HUDEP-2 (cell line): ENCODE measurements at regions not wholly inside any gene's neighbourhood (a gene's known extent, or its start where the extent isn't known, plus 50 kb on each side); places are given as distances from the start of the nearest gene placed in this dataset.

ENCODE experiments used
- DNase-seq, 76 experiments: peaks; one replicate each; lab custom pipeline; 2025; ENCODE audit not compliant: unreplicated experiment in 76 of 76; lab: John Stamatoyannopoulos, UW

- no peak for DNase-seq
These were observed 521.2 kb downstream of the SLC4A3 start for GRCh38 chr2:220148471-220149248.

- DNase-seq: no peak
These were observed 523.9 kb downstream of the SLC4A3 start for GRCh38 chr2:220151341-220151740.

GRCh38 chr2:220152281-220152935, 525.0 kb downstream of the SLC4A3 start:
- no peak for DNase-seq

- no peak for DNase-seq
These were observed 525.7 kb downstream of the SLC4A3 start for GRCh38 chr2:220153118-220153517.

GRCh38 chr2:220154304-220154703, 526.9 kb downstream of the SLC4A3 start:
- no peak for DNase-seq

GRCh38 chr2:220157312-220157711, 529.9 kb downstream of the SLC4A3 start:
- no peak for DNase-seq

- DNase-seq: no peak
These were observed 532.3 kb downstream of the SLC4A3 start for GRCh38 chr2:220159738-220160137.

DNA sequence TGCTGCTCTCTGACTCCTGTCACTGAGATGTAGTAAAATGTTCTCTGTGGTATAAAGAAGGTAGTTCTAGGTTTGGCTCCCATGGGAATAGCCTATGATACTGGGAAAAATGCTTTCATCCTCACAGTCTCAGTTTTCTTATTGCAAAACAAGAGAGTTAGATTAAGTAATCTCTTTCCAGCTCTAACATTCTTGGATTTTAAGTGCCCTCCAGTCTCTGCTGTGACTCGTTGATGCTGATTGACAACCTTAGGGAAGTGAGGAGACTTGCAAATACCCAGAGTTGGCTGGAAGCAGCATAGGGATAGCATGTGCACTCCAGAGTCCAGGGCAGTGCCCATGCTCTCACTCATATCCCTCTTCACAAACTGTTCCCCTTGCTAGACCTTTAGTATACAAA, 534.9 kb downstream of the SLC4A3 start:
- no peak for DNase-seq

DNA sequence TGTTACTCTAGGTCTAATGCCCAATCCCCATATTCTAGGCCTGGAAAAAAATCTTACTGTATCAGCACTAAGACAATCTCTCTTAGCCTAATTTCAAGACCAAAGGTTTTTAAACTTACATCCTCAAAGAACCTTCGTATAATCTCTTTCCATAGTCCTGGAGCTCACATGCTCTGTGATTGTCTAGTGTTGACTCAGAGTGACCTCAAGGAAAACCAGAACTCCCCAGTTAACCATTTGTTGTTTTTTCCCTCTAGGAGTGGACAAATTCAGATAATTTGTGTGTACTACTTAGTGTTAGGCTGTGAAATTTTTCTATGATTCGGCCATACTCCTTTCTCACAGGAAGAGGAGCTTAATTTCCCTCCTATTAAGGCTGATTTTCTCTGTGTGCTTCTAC, 536.1 kb downstream of the SLC4A3 start:
- DNase-seq: no peak

DNA sequence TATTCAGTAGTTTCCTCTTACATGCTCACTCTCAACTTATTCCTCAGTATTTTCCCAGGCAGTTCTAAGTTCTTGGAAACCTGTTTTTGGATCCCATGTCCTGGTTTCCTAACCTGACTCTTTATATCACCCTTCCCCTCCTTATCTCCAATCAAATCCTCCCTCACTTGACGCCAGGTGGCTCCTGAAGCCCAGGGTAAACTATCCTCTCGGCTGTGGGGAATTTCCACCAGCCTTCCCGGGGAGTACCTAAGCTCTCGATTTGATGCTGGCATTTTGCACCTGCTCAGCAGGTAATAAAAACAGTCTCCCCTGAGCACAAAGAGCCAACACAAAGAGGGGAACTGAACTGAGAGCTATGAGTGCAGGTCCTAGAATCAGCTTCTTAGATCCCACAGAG, 538.0 kb downstream of the SLC4A3 start:
- no peak for DNase-seq

GRCh38 chr2:220166616-220167015, 539.2 kb downstream of the SLC4A3 start:
- DNase-seq: no peak

DNA sequence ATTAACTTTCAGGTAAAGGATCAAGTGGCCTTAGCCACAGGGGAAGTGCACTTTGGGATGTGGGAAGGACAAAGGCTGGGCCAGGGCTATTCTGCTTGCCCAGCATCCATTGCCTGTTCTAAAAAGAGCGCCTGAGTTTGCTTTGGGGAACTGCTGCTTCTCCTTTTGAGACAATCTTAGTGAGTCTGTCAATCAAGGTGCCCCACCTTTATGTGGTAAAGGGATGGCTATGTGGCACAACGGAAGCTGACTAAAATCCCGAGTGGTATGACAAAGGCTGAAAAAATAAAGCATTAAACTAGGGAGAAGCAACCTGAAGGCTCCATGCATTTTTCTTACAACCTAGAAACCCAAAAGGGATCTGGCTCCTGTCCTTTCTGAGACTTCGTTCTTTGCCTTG, 540.5 kb downstream of the SLC4A3 start:
- DNase-seq: no peak

DNA sequence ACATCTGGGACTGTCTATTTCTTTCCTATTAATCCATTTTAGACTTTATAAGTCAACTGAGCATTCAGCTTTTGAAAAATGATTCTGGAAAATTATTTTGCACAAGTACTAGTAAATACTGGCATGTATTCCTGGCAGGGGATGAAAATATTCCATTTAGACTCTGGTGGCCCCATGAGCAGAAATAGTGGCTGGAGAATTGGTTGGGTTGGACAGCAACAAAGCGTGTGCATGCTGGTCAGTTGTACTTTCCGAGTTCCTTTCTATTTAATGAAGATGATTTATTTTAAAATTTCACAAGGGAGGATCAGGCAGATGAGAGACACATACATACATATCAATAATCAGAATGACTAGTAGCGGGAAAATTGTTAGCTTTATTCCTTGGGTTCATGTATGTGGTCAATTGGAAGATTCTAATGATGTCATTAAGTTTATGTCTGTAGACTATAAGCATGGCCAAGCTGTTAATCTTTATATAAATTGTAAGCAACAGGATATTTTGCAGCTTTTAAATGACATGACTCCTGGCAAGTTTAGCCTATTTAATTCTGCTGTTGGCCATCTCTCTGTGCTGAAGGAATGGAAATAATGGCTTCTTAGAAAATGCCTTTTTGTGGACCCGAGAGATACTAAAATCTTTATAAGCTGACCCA, 541.6 kb downstream of the SLC4A3 start:
- no peak for DNase-seq

DNA sequence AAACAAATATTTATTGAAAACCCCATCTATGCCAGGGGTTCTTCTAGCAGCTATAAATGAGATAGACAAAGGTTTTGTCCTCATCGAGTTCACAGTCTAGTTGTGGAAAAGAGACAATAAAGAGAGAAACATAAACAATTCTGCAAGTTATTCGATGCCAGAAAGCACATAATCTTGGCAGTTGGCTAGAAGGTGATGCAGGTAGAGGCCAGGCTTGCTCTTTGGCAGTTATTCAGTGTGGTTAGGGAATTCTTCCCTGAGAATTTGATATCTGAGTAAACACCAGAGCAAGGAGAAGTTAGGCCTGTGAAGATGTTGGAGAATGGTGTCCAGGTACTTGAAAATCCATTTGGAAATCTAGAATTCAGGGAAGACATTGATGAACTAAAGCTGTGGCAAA, 547.4 kb downstream of the SLC4A3 start:
- no peak for DNase-seq

DNA sequence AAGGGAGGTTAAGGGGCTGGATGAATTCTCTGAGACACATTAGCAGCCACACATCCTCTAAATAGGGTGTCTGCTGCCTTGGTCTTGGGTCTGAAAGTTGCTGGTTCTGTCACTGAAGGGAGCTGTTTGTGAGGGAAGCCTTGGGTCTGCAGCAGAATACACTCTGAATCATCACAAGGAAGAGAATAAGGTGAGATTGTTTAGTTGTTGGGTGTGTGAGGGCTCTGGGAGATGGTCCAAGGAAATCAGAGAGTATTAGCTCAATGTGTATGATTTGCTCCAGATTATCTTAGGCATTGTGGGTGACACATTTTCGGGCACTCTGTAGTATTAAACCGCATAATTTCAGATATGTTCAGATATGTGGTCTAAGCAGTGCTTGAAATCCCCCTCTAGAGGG, 548.5 kb downstream of the SLC4A3 start:
- DNase-seq: no peak

- no peak for DNase-seq
These were observed 551.7 kb downstream of the SLC4A3 start for GRCh38 chr2:220178991-220179695.

DNA sequence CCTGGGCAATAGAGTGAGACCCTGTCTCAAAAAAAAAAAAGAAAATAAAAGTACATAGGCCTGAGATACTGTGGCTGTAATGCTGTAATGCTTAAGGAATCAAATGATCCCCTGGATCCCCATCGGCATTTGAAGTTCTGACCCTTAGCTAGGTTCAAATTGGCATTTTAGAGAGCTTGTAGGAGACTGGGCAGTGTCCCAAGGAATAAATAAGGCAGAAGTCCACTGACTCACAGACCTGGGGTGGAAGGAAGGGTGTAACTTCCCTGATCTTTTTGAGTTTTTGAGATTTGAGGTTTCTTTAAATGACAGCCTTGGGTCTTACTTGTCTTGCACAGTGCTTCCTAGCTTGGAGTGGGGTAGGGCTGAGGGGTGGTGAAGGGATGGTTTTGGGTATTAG, 553.7 kb downstream of the SLC4A3 start:
- no peak for DNase-seq

DNA sequence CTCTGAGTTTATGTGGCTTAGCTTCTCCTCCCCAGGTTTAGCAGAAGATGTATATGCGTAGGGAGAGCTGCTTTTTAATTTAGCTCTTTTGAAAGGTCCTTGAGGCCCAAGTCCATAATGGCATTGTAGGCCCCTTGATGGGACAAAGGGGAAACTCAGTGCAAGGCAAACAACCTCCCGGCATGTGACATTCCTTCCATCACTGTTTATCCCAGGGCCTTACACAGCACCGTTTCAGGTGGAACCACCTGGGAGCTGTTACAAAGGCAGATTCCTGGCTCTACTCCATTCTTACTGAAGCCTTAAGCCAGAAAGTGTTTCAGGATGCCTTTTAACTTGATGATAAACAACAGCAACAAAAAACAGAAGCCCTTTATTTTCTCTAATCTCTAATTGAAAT, 555.4 kb downstream of the SLC4A3 start:
- no peak for DNase-seq

DNA sequence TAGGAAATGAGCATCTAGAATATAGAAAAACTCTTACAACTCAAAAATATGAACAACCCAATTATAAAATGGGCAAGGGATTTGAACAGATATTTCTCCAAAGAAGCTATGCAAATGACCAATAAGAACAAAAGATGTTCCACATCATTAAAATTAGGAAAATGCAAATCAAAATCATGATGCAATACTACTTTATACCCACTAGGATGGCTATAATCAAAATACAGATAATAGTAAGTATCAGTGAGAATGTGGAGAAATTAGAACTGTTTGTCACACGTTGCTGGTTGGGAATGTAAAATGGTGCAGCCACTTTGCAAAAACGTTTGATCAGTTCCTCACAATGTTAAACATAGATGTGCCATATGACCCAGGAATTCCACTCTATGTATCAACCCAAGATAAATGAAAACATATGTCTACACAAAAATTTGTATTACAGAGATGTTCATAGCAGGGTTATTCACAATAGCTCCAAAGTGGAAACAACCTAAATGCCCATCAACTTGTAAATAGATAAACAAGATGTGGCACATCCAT, 558.4 kb downstream of the SLC4A3 start:
- DNase-seq: no peak

DNA sequence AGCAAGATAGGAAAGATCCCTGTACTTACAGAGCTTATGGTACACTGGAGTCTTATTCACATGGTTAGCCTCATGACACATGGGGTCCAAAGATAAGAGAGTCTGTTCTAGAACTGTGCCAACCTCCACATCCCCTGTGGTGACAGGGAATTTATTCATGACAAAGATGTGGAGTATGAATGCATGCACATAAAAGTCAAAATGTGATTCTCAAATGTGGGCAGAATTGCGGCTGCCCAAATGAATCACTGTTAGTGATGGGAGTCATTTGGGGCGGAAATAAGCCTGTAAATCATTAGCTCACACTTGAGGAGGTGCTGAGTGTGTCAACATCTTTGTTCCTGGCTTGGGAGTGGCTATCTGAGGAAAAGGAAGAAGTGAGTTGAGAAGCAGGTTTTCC, 560.6 kb downstream of the SLC4A3 start:
- no peak for DNase-seq

DNA sequence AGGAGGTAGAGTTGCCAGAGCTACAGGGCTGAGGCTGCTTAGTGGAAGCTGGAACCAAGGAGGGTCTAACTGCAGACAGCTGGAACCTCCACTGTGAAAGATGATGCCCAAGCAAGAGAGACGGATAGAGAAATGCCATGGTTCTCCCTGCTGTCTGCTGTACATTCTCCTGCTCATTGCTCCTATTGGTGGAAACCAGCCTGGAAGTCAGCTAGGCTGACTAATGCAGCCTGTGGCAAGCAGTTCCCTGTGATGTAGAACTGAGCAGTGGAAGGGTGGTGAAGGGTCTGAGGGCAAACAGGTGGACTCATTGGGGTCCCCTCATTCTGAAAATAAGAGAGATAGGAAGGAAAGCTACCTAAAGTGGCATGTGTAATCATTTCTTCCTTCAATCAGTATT, 563.6 kb downstream of the SLC4A3 start:
- no peak for DNase-seq
